Activated CD4-positive, alpha-beta T cell treated with anti-CD3 and anti-CD28 coated beads, Interleukin-2, amount 50 U/mL, for 16 hours (primary cell): ENCODE measurements at regions not wholly inside any gene's neighbourhood (a gene's known extent, or its start where the extent isn't known, plus 50 kb on each side); places are given as distances from the start of the nearest gene placed in this dataset.
"Not testable (repeated sequence)": the region's sequence is repeated elsewhere in the genome, so short reads cannot be mapped to it uniquely, and the experiment has no call there.

Experiments used
- DNase-seq: peaks from one replicate; pipeline ENCODE4 v3.0.0-alpha.2; 2020

- DNase-seq, result no peak
These were observed 161.2 kb upstream of the NECTIN3 start for GRCh38 chr3:110910346-110910955.

GRCh38 chr3:110918963-110919362, 152.7 kb upstream of the NECTIN3 start:
- DNase-seq, result no peak

- no peak for DNase-seq
These were observed 145.8 kb upstream of the NECTIN3 start for GRCh38 chr3:110925798-110926197.

- DNase-seq, result no peak
These were observed 143.5 kb upstream of the NECTIN3 start for GRCh38 chr3:110928016-110928662.

- no peak for DNase-seq
These were observed 141.8 kb upstream of the NECTIN3 start for GRCh38 chr3:110929816-110930215.

GRCh38 chr3:110932567-110932966, 139.0 kb upstream of the NECTIN3 start:
- DNase-seq, result no peak

- no peak for DNase-seq
These were observed 137.7 kb upstream of the NECTIN3 start for GRCh38 chr3:110933821-110934426.

GRCh38 chr3:110938629-110939028, 133.0 kb upstream of the NECTIN3 start:
- no peak for DNase-seq

- no peak for DNase-seq
These were observed 131.6 kb upstream of the NECTIN3 start for GRCh38 chr3:110940055-110940454.

- no peak for DNase-seq
These were observed 126.8 kb upstream of the NECTIN3 start for GRCh38 chr3:110944782-110945181.

GRCh38 chr3:110946810-110947209, 124.8 kb upstream of the NECTIN3 start:
- DNase-seq, result no peak

GRCh38 chr3:110949194-110949593, 122.4 kb upstream of the NECTIN3 start:
- not testable (repeated sequence) for DNase-seq

GRCh38 chr3:110955301-110955880, 116.2 kb upstream of the NECTIN3 start:
- DNase-seq, result no peak

- DNase-seq, result no peak
These were observed 115.5 kb upstream of the NECTIN3 start for GRCh38 chr3:110956081-110956480.

GRCh38 chr3:110957247-110958025, 114.2 kb upstream of the NECTIN3 start:
- DNase-seq, result no peak

- no peak for DNase-seq
These were observed 113.1 kb upstream of the NECTIN3 start for GRCh38 chr3:110958313-110959147.

- DNase-seq, result no peak
These were observed 105.6 kb upstream of the NECTIN3 start for GRCh38 chr3:110965976-110966375.

- DNase-seq, result no peak
These were observed 104.5 kb upstream of the NECTIN3 start for GRCh38 chr3:110966966-110967663.

GRCh38 chr3:110968076-110968475, 103.5 kb upstream of the NECTIN3 start:
- DNase-seq, result no peak

- DNase-seq, result no peak
These were observed 102.1 kb upstream of the NECTIN3 start for GRCh38 chr3:110969229-110970211.
